BE2C (cell line): ENCODE measurements at regions not wholly inside any gene's neighbourhood (a gene's known extent, or its start where the extent isn't known, plus 50 kb on each side); places are given as distances from the start of the nearest gene placed in this dataset.
"Not testable (repeated sequence)": the region's sequence is repeated elsewhere in the genome, so short reads cannot be mapped to it uniquely, and the experiment has no call there.

Source experiments
- DNase-seq: peaks from one replicate; pipeline ENCODE4 v3.0.0-alpha.2; 2020
- H3K27me3 ChIP-seq: fragments of 250-450 bp; sonication (Bioruptor Pico); 2 replicates; pipeline ENCODE4 v1.5.1; 2020; ENCODE audit warnings: mild to moderate bottlenecking
- H3K36me3 ChIP-seq: fragments of 250-450 bp; sonication (Bioruptor Pico); 2 replicates; pipeline ENCODE4 v1.5.1; 2020; ENCODE audit warnings: mild to moderate bottlenecking
- H3K4me1 ChIP-seq: fragments of 250-450 bp; sonication (Bioruptor Pico); 2 replicates; pipeline ENCODE4 v1.5.1; 2020
- H3K4me3 ChIP-seq: 2 replicates; pipeline ENCODE4 v1.5.1; 2011; ENCODE audit warnings: low read depth, low read length
- H3K9me3 ChIP-seq: fragments of 250-450 bp; sonication (Bioruptor Pico); 2 replicates; pipeline ENCODE4 v1.5.1; 2020
- TF ChIP-seq, protein P1 (sequence below): IDR thresholded peaks from 2 replicates; pipeline ENCODE4 v1.5.1; 2012; ENCODE audit warnings: mild to moderate bottlenecking, low read depth, low read length

DNA sequence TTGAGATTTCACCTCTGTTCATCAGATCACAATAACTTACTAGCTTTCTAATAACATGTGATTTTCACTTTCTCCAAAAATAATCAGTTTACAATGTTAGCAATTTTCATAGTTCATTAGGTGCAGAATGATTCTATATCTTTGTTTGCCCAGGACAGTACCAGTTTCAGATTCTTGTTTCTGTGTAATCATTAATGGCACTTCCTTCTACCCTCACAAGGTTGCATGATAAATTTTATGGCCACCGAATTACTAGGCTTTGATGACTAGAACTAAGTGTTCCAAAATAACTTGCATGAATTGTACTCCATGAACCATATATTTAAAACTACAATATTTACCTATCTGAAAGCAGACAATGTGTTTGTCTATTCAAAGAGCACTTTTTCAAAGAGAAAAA lies 442.3 kb downstream of the EPHA7 start:
- Histone ChIP-seq H3K4me3 (no peak overlapping the region), H3K4me1 (no peaks in the 10 kb centered on the region), H3K27me3 (no peaks in the 10 kb centered on the region), H3K9me3 (no peaks in the 10 kb centered on the region), H3K36me3 (no peaks in the 10 kb centered on the region)
- TF ChIP-seq, protein P1, sequence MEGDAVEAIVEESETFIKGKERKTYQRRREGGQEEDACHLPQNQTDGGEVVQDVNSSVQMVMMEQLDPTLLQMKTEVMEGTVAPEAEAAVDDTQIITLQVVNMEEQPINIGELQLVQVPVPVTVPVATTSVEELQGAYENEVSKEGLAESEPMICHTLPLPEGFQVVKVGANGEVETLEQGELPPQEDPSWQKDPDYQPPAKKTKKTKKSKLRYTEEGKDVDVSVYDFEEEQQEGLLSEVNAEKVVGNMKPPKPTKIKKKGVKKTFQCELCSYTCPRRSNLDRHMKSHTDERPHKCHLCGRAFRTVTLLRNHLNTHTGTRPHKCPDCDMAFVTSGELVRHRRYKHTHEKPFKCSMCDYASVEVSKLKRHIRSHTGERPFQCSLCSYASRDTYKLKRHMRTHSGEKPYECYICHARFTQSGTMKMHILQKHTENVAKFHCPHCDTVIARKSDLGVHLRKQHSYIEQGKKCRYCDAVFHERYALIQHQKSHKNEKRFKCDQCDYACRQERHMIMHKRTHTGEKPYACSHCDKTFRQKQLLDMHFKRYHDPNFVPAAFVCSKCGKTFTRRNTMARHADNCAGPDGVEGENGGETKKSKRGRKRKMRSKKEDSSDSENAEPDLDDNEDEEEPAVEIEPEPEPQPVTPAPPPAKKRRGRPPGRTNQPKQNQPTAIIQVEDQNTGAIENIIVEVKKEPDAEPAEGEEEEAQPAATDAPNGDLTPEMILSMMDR, result no peak
- no peak for DNase-seq

DNA sequence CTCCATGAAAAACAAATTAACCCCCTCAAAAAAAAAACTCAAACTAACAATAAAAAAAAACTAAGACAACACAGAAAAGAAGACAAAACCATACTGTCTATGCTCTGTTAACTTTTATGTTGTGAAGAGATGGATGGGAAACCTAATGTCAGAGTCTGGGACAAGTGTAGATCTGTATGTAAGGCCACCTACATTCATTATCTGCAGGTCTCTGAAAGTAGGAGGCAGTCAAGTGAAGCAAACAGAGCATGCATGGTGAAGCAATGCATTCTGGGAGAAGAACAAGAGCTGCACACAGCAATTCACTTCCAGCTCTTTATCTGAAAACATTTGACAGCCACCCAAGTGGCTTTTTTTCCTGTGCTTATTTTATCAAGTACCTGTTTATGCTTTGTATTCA lies 452.0 kb downstream of the EPHA7 start:
- TF ChIP-seq, protein P1, result no peak
- Histone ChIP-seq H3K36me3 (no peaks in the 10 kb centered on the region), H3K9me3 (no peaks in the 10 kb centered on the region), H3K27me3 (no peaks in the 10 kb centered on the region), H3K4me1 (no peaks in the 10 kb centered on the region), H3K4me3 (no peak overlapping the region)
- no peak for DNase-seq

DNA sequence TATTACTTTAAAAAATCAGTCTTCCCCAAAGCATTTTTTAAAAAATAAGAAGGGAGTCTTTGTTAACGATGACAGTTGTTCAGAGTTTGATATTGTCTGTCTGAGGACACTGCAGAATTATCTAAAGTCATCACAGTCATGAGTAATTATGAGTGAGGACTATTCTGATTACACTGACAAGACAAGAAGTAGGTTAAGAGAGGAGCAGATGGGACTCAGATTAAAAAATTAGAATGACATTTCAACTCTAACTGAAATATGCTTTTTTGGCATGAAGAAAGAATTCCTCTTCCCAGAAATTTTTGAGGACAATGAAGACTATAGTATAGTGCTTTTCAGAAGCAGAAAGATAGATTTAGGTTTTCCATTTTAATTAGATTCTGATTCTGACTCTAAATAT lies 456.5 kb downstream of the EPHA7 start:
- no peak for DNase-seq

DNA sequence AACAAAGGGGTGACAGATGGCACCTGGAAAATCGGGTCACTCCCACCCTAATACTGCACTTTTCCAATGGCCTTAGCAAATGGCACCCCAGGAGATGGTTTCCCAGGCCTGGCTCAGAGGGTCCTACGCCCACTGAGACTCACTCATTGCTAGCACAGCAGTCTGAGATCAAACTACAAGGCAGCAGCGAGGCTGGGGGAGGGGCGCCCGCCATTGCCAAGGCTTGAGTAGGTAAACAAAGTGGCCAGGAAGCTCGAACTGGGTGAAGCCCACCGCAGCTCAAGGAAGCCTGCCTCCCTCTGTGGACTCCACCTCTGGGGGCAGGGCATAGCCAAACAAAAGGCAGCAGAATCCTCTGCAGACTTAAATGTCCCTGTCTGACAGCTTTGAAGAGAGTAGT lies 467.2 kb downstream of the EPHA7 start:
- not testable (repeated sequence) for DNase-seq, H3K4me3 ChIP-seq, H3K27me3 ChIP-seq, H3K9me3 ChIP-seq, H3K4me1 ChIP-seq, H3K36me3 ChIP-seq

More for the DNA sequence above, 456.5 kb downstream of the EPHA7 start:
- Histone ChIP-seq H3K4me1 (no peaks in the 10 kb centered on the region), H3K36me3 (no peaks in the 10 kb centered on the region), H3K27me3 (no peaks in the 10 kb centered on the region), H3K4me3 (no peak overlapping the region), H3K9me3 (no peaks in the 10 kb centered on the region)
- TF ChIP-seq, protein P1, result no peak

DNA sequence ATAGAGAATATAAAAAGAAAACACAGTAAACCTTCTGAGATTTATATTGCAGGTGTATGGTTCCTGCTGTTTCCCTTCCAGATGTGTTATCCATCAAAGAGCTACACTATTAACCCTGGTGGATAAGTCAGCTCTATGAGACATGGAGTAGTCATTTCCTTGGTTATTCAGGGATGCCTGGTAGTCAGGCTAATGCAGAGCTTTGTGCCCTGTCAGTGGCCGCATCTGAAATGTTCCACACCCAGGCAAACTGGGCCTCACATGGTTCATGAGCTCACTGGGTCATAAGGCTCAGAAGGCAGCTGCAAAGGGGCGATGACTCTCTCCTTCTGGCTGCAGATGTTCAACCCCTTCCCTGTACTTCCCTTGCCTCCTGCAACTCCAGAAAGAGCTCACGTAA lies 473.6 kb downstream of the EPHA7 start:
- Histone ChIP-seq H3K9me3 (no peaks in the 10 kb centered on the region), H3K36me3 (no peaks in the 10 kb centered on the region), H3K4me1 (no peaks in the 10 kb centered on the region), H3K27me3 (no peaks in the 10 kb centered on the region), H3K4me3 (no peak overlapping the region)
- DNase-seq, result no peak
- TF ChIP-seq, protein P1, result no peak

DNA sequence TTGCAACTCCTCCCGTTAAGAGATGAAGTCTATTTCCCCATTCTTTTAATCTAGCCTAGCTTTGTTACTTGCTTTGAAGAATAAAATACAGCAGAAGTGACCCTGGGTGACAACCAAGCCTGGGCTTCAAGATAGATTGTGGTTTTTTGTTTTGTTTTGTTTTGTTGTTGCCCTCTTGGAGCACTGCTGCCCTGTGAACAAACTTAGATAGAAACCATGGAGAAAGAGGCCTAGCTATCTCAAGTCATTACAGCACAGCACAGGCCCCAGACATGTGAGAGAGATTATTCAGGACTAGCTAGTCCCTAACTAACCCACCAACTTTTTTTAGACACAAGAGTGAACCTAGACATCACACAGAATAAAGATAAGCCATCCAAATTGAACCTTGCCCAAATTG lies 475.2 kb downstream of the EPHA7 start:
- no peak for DNase-seq
- Histone ChIP-seq H3K27me3 (no peaks in the 10 kb centered on the region), H3K4me1 (no peaks in the 10 kb centered on the region), H3K9me3 (no peaks in the 10 kb centered on the region), H3K36me3 (no peaks in the 10 kb centered on the region), H3K4me3 (no peak overlapping the region)
- TF ChIP-seq, protein P1, result no peak

DNA sequence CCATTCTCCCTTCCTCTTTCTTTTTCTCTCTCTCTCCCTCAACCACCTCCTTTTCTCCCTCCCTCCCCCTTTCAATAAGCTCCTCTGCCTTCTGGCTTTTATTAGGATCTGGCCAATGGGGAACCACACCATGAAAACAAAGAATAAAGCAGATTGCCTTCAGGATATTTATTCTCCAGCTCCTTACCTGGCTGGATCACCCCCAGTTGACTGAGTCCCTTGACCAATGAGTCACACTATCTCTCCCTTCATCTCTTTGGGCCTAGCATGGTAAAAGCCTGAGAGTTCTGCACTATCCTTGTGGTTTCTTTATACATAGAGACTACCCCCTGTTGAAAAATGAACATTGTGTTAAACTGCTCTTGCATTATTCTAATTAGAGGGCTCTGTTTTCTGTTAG lies 476.8 kb downstream of the EPHA7 start:
- Histone ChIP-seq H3K4me3 (no peak overlapping the region), H3K36me3 (no peaks in the 10 kb centered on the region), H3K4me1 (no peaks in the 10 kb centered on the region), H3K9me3 (no peaks in the 10 kb centered on the region), H3K27me3 (no peaks in the 10 kb centered on the region)
- TF ChIP-seq, protein P1, result no peak
- no peak for DNase-seq
